Osteoblast (primary cell): ENCODE measurements at regions not wholly inside any gene's neighbourhood (a gene's known extent, or its start where the extent isn't known, plus 50 kb on each side); places are given as distances from the start of the nearest gene placed in this dataset.

Experiments
- DNase-seq: peaks from one replicate; pipeline ENCODE4 v3.0.0; 2011; ENCODE audit warnings: low spot score, mixed read lengths; ENCODE audit not compliant: insufficient read length; ENCODE audit errors: missing footprints
- H2AFZ ChIP-seq: 2 replicates; pipeline ENCODE4 v1.6.0; 2011; ENCODE audit warnings: mild to moderate bottlenecking, low read length
- H3K27ac ChIP-seq: 2 replicates; pipeline ENCODE4 v1.5.1; 2011; ENCODE audit warnings: mild to moderate bottlenecking, low read depth, low read length, moderate library complexity
- H3K27me3 ChIP-seq: 2 replicates; pipeline ENCODE4 v1.6.0; 2012; ENCODE audit warnings: mild to moderate bottlenecking, control low read depth, inconsistent platforms, low read length, moderate library complexity; ENCODE audit not compliant: insufficient read depth
- H3K36me3 ChIP-seq: 2 replicates; pipeline ENCODE4 v1.5.1; 2011; ENCODE audit warnings: mild to moderate bottlenecking, low read length, control low read depth, moderate library complexity; ENCODE audit not compliant: insufficient read depth
- H3K4me1 ChIP-seq: 2 replicates; pipeline ENCODE4 v1.5.1; 2011; ENCODE audit warnings: mild to moderate bottlenecking, low read length, control low read depth, moderate library complexity; ENCODE audit not compliant: insufficient read depth
- H3K4me2 ChIP-seq: 2 replicates; pipeline ENCODE4 v1.6.0; 2011; ENCODE audit warnings: mild to moderate bottlenecking, low read length; ENCODE audit not compliant: insufficient read depth
- H3K4me3 ChIP-seq: fragments of 200-600 bp; sonication (generic); 3 replicates; pipeline ENCODE4 v1.5.1; 2012; ENCODE audit warnings: mild to moderate bottlenecking, low read length, inconsistent platforms; ENCODE audit not compliant: insufficient read depth
- H3K79me2 ChIP-seq: 2 replicates; pipeline ENCODE4 v1.6.0; 2012; ENCODE audit warnings: mild to moderate bottlenecking, low read length, control low read depth, inconsistent platforms; ENCODE audit not compliant: insufficient read depth
- H3K9me3 ChIP-seq: 2 replicates; pipeline ENCODE4 v1.5.1; 2011; ENCODE audit warnings: low read depth, low read length, control low read depth
- H4K20me1 ChIP-seq: 2 replicates; pipeline ENCODE4 v1.6.0; 2012; ENCODE audit warnings: mild to moderate bottlenecking, low read length, control low read depth; ENCODE audit not compliant: insufficient read depth
- TF ChIP-seq, protein P1 (sequence below): IDR thresholded peaks from 2 replicates; pipeline ENCODE4 v1.5.1; 2011; ENCODE audit warnings: mild to moderate bottlenecking, low read depth, low read length, moderate library complexity; ENCODE audit errors: extremely low read depth

DNA sequence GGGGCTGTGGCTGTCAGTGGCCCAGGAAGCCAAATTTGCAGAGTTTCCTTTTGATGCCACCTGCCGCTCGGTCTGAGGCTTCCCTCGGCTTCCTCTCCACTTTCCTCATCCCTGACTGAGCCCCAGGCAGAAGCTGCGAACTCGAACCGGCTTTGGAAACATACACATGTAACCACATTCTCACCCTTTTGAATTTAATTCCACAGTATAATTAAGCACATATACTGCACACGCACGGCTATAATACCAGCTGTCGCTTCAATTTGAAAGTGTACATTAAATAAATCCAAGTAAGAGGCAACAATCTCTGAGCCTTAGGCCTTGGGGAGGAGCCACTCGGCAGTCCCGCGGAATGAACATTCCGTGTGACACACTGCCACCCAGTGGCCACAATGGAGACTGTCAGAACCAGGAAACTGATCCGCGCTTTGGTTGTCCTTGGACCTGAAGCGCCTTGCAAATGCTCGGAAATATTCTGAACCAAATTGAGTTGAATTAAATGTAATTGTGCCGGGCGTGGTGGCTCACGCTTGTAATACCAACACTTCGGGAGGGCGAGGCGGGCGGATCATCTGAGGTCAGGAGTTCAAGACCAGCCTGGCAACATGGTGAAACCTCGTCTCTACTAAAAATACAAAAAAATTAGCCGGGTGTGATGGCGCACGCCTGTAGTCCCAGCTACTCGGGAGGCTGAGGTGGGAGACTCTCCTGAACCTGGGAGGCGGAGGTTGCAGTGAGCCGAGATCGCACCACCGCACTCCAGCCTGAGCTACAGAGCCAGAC lies 117.9 kb upstream of the TMPO start:
- Histone ChIP-seq H3K27ac (no peak overlapping the region), H3K9me3 (no peaks in the 10 kb centered on the region), H3K4me2 (peak overlapping the region; percentile 100), H3K27me3 (no peaks in the 10 kb centered on the region), H4K20me1 (no peaks in the 10 kb centered on the region), H3K79me2 (no peaks in the 10 kb centered on the region), H2AFZ (peak overlapping the region; percentile 96), H3K4me3 (peak overlapping the region; percentile 77), H3K4me1 (peaks cover 8% of the 10 kb centered on the region), H3K36me3 (no peaks in the 10 kb centered on the region)
- TF ChIP-seq, protein P1, sequence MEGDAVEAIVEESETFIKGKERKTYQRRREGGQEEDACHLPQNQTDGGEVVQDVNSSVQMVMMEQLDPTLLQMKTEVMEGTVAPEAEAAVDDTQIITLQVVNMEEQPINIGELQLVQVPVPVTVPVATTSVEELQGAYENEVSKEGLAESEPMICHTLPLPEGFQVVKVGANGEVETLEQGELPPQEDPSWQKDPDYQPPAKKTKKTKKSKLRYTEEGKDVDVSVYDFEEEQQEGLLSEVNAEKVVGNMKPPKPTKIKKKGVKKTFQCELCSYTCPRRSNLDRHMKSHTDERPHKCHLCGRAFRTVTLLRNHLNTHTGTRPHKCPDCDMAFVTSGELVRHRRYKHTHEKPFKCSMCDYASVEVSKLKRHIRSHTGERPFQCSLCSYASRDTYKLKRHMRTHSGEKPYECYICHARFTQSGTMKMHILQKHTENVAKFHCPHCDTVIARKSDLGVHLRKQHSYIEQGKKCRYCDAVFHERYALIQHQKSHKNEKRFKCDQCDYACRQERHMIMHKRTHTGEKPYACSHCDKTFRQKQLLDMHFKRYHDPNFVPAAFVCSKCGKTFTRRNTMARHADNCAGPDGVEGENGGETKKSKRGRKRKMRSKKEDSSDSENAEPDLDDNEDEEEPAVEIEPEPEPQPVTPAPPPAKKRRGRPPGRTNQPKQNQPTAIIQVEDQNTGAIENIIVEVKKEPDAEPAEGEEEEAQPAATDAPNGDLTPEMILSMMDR: peak; percentile 89
- peak; percentile 85 for DNase-seq

DNA sequence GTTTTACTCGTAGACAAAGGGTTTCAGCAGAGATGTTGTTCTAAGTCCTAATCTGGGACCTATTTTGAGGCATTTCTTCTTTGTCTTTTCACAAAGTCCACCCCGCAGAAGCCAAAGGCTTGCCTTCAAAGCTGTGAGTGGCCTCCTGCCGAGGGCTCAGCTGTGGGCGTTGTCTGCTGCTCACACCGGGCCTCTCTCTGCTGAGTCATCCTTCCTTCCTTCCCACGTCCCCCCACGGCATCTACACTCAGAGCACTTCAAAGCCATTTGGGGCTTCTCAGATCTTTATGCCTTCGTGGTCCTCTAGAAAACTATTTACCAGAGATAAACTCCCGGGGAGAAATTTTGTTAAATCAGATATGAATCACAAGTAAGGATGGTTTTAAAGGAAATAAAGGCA lies 115.9 kb upstream of the TMPO start:
- no peaks in the 10 kb centered on the region for H3K9me3 ChIP-seq
- no peak overlapping the region for H3K27ac ChIP-seq
- peaks cover 8% of the 10 kb centered on the region for H3K4me1 ChIP-seq
- no peaks in the 10 kb centered on the region for H3K36me3 ChIP-seq
- DNase-seq: no peak
- H3K4me2 ChIP-seq: peak overlapping the region; percentile 14
- TF ChIP-seq, protein P1: no peak
- no peaks in the 10 kb centered on the region for H3K79me2 ChIP-seq
- H2AFZ ChIP-seq: peak overlapping the region; percentile 61
- no peaks in the 10 kb centered on the region for H4K20me1 ChIP-seq
- no peak overlapping the region for H3K4me3 ChIP-seq
- no peaks in the 10 kb centered on the region for H3K27me3 ChIP-seq

DNA sequence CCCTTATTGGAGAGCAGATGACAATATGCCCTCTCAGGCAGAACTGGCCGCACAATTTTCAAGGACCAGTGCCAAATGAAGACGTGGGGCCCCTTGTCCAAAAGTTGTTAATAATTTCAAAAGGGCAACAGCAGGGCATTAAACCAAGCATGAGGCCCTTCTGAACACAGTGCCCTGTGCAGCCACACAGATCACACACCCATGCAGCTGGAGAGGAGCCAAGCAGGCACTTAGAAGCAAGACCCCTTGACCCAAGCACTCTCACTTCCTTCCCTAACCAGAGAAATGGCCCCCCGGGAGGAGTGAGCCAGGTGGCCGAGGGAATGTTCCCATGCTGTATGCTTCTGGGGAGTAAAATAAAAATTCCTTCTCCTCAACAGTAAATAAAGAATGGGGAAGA lies 114.0 kb upstream of the TMPO start:
- Histone ChIP-seq H3K9me3 (no peaks in the 10 kb centered on the region), H3K27me3 (no peaks in the 10 kb centered on the region), H3K4me2 (no peak overlapping the region), H4K20me1 (no peaks in the 10 kb centered on the region), H3K79me2 (no peaks in the 10 kb centered on the region), H2AFZ (no peak overlapping the region), H3K27ac (no peak overlapping the region), H3K36me3 (no peaks in the 10 kb centered on the region), H3K4me3 (no peak overlapping the region), H3K4me1 (peaks cover 8% of the 10 kb centered on the region)
- DNase-seq: no peak
- TF ChIP-seq, protein P1: no peak

DNA sequence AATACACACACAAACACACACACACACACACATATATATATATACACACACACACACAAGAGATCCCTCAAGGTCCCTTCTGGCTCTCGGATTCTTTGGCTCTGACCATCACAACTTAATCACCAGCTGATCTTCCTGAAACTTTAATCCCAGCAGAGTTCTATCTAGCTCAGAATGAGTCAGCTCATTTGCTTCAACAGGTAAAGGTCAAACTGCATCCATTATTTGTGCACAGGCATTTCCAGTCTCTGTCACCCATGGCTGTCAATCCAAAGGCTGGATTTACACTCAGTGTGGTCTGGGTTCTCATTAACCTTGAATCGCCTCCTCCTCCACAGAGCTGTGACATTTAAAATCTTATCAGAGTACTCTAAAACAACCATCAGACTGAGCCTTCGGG lies 113.3 kb upstream of the TMPO start:
- H3K27me3 ChIP-seq: no peaks in the 10 kb centered on the region
- H3K4me1 ChIP-seq: peaks cover 8% of the 10 kb centered on the region
- H2AFZ ChIP-seq: no peak overlapping the region
- no peak overlapping the region for H3K4me2 ChIP-seq
- no peaks in the 10 kb centered on the region for H4K20me1 ChIP-seq
- DNase-seq: no peak
- H3K79me2 ChIP-seq: no peaks in the 10 kb centered on the region
- H3K4me3 ChIP-seq: no peak overlapping the region
- TF ChIP-seq, protein P1: no peak
- H3K36me3 ChIP-seq: no peaks in the 10 kb centered on the region
- H3K9me3 ChIP-seq: no peaks in the 10 kb centered on the region
- no peak overlapping the region for H3K27ac ChIP-seq
